GM21390 (cell line): ENCODE measurements at regions not wholly inside any gene's neighbourhood (a gene's known extent, or its start where the extent isn't known, plus 50 kb on each side); places are given as distances from the start of the nearest gene placed in this dataset.
"Not testable (repeated sequence)": the region's sequence is repeated elsewhere in the genome, so short reads cannot be mapped to it uniquely, and the experiment has no call there.

Experiments used
- ATAC-seq: cut with Tn5 transposase; IDR thresholded peaks from one replicate; pipeline ENCODE4 v1.9.1; 2021; ENCODE audit not compliant: unreplicated experiment

GRCh38 chr6:145276756-145277155 is 458.6 kb downstream of the EPM2A start:
- ATAC-seq: no peak

DNA sequence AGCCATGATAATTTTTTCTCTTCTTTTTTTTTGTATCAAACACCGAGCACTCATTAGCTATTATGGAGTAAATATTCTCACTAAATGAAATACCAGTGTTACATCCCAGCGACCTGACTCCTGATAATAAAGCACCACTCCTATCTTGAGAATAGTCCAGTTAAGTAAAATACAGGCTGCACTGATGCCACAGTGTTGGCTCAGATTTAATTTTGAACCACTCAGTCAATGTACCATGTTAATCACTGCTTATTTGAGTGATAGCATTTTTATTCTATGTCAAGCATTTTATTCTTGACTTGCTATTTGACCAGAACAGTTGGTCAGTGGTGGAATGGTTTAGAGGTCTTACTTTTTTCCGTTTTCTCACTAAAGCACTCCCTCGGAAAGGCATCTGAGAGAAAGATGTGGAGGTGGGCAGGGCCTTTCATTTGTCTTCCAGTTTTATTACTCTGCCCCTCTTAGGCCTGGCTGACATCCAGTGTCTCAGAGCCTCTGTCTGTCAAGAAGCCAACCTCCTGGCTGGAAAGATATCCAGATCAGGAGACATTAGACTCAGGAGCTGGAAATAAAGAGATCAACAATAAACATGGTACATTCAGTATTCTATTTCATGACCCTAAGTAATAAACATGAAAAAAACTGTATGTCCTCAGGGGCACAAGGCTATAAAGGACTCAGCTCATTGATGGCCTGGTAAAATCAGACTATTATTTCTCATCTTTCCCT is 457.8 kb downstream of the EPM2A start:
- no peak for ATAC-seq

DNA sequence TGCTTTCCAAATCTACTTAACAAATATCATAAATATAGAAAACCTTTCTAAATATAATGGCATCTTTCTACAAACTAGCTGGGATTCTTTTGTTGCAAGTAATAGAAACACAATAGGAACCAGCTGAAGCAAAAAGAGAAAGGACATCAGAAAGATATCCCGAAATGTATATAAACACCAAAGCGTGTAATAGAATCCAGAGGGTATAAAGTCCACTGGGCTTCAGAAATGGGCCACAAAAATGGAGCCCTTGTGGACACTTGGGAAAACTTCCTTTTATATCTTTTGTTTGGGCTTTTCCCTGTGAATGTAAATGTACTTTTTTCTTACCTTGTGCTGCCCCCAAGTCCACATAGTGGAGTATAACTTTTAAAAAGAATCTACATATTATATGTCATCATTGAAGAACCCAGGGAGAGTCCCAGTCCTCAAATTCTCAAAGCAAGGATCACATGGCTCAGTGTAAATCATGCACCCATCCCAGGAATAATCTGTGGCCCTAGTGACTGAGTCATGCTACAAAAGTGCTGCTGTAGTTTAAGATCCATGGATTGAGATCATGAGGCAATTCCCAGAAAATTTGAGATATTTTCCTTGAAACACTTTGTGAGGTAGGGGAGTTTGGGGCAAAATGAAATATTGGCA is 457.0 kb downstream of the EPM2A start:
- ATAC-seq: no peak

GRCh38 chr6:145279551-145279950 is 455.8 kb downstream of the EPM2A start:
- ATAC-seq: no peak

GRCh38 chr6:145279993-145280392 is 455.3 kb downstream of the EPM2A start:
- ATAC-seq: no peak

- not testable (repeated sequence) for ATAC-seq
These were observed 452.1 kb downstream of the EPM2A start for GRCh38 chr6:145283209-145283608.

DNA sequence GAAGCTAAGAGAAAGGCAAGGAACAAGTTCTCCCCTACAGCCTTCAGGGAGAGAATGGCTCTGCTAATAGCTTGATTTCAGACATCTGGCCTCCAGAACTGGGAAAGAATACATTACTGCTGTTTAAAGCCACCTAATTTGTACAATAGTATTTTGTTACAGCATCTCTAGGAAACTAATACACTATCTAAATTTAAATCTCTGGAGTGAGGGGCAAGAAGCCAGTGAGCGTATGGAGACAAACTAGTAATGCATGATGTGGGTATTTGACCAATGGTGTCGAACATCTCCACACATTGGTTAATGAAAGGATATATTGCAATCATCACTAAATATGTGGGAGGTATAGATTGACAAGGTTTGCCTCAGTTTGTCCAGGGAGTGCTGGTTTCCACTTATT is 451.5 kb downstream of the EPM2A start:
- ATAC-seq: no peak

DNA sequence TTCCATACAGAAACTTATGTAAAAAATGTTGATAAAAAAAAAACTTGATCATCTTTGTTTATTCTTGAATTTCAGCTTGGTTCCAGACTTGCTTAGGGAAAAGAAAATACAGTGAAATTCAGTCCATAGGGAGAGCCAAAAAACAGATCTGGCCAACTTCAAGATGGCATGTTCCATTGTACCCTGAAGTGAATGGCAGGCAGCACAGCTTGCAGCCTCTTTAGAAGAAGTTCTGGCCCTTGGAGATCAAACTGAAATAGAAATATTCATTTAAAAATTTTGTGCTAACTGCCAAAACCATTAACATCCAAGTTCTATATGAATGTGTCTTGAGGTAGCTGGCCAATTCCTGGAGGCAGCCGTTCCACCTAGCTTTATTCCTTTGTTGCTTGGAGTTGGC is 448.4 kb downstream of the EPM2A start:
- no peak for ATAC-seq

DNA sequence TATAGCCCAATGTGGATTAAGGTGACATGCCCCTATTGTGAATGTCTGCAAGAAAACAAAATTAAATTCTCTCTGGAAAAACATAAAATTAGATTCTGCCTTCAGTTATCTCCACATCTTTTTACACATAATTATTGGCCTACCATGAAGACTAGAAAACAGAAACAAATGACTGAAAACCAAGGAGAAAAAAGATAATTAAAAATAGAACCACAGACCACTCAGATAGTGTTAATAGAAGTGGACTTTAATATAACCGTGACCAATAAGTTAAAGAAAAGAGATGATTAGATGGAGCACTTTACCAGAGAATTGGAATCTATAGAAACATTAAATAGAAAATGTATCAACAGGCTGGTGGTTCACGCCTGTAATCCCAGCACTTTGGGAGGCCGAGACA is 445.7 kb downstream of the EPM2A start:
- ATAC-seq: no peak

- no peak for ATAC-seq
These were observed 445.2 kb downstream of the EPM2A start for GRCh38 chr6:145290122-145290521.

- ATAC-seq: no peak
These were observed 443.3 kb downstream of the EPM2A start for GRCh38 chr6:145292066-145292465.

DNA sequence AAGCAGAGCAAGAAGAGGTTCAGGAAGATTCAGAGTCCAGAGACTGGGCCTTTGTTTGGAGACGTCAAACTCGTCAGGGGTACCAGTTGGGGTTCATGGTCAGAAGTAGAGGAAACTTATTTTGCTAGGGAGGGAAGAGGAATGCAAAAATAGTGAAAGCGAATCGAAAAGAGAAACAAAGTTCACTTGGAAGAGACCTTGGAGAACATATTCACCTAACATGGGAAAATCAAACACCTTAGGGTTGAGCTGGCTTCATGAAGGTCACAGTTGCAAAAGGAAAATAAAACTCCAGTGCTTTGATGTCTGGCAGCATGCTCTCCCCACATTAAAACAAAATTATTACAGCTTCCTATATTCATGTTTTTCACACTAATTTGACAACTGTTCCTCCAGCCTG is 440.4 kb downstream of the EPM2A start:
- ATAC-seq: no peak

GRCh38 chr6:145295746-145296145 is 439.6 kb downstream of the EPM2A start:
- ATAC-seq: no peak

DNA sequence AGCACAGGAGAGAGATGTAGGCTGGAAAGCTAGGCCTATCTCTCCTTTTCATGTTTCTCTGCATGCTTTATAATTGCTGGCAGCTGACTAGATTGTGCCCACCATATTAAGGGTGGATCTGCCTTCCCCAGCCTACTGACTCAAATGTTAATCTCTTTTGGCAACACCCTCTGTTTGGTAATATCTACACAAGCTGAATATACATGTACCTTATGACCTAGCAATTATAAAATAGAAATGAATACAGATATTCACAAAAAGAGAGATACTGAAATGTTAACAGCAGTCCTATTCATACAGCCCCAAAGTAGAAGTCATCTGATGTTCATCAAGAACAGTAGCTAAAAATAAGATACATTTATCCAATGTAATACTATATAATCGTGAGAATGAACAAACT is 429.6 kb downstream of the EPM2A start:
- ATAC-seq: no peak

DNA sequence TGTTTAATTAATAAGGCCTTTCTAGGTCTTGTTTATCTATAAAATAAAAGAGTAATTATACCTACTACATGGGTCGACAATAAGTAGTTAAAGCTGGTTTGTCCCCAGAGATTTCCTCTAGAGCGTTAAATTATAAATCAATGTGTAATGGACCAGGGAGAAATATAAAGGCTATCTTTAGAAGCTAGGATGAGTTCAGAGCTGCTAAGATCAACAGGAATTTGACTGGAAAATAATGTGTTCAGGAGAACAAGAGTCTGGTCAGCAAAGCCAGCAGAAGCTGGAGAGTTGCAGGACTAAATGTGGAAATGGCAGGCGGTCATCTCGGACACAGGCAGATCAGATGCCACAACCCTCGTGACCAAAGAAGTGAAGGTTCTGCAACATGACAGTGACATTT is 428.8 kb downstream of the EPM2A start:
- no peak for ATAC-seq

GRCh38 chr6:145309842-145310535 is 425.3 kb downstream of the EPM2A start:
- no peak for ATAC-seq

GRCh38 chr6:145312481-145312880 is 422.8 kb downstream of the EPM2A start:
- ATAC-seq: no peak

DNA sequence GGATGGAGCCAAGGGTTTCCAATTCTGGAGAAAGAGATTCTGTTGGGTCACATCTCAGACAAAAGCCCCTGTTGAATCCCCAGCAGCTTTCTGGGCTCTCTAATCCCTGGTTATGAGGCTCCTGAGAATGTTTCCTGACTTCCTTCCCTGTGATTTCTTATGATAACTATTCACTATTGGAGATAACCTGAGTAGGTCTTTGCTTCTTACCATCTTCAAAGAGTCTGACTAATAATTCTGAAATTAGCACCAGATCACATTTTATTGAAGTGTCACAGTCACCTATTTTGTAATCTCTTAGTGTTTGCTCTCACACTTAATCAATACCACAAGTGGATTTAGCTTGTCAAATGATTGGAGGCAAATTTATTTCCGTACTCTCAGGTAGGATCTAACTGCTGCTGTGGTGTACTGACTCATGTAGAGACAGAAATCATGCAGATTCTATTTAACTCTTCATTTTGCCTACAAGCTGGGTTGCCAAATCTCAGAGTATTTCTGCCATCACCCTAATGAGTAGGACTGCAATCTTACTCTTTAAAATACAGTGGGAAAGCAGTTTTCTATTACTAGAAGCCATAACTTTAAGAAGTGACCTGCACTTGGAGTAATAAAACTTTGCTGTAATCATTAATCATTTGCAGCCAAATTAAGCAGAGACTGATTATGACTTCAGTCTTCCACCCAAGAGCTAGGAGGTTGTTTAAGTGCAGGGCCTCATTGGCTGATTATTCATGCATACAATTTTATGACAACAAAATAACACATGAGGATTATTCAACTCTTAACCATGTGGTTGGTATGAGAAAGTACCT is 422.1 kb downstream of the EPM2A start:
- no peak for ATAC-seq

GRCh38 chr6:145315982-145316600 is 419.2 kb downstream of the EPM2A start:
- ATAC-seq: no peak

GRCh38 chr6:145318952-145319351 is 416.4 kb downstream of the EPM2A start:
- ATAC-seq: no peak

DNA sequence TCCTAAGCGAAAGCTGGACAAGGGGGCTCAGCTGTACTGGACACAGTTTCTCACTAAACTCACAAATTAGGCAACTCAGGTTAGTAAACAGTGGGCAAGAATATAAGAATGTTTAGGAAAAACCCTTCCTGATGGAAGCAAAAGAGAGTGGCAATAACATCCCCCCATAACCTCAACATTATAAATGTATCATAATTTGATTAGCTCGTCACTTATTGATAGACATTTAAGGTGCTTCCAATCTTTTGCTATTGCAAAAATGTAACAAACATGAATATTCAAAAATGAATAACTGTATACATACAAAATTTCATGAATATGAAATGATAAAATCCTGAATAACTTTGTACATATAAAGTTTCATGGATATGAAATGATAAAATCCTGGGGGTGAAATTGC is 415.7 kb downstream of the EPM2A start:
- ATAC-seq: no peak
